CD4-positive, alpha-beta T cell treated with Interferon gamma for 1 hour (primary cell): ENCODE measurements at regions not wholly inside any gene's neighbourhood (a gene's known extent, or its start where the extent isn't known, plus 50 kb on each side); places are given as distances from the start of the nearest gene placed in this dataset.

Source experiments
- DNase-seq: peaks from one replicate; pipeline ENCODE4 v3.0.0-alpha.2; 2020

DNA sequence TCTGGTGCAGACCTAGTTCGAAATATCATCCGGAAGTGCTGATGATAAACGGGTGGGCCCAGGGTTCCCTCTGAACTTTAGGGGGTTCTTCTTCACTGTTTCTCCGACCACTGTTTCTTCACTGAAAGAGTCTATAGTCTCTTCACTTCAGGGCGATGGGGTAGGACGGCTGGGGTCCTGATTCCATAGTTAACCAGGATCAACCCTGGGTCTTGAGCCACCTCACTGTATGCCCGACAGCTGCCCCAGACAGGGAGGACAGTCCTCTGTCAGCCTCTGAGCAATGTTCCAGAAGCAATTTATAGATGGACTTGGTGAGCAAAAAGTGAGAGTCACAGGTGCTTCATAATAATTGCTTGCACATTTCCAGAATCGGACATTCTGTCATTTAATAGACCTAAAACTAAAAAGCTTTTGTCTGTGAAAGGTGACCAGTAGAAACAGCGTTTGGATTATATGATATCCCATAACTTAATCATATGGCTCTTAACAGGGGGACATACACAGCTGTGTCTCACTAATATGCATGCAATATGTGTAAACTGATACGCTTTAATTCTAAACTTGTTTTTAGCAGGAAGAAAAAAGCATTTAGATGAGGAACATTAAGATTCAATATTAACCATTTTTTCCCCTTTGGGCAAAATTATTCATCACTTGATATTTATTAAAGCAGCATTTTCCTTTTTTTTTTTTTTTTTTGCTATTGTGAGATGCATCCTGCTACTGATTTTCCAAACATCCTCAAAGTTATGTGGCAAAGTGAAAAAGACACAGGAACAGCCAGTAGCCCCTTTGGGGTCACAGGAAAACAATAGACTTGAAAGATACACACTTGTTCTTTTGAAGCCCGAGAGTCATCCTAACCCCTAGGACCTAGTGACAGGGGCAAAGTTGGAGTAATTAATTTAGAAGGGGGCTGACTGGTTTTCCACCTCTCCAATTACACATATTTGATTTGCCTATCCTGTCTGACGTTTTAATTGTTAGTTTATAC lies 277.0 kb downstream of the ZNF536 start:
- no peak for DNase-seq

- no peak for DNase-seq
These were observed 275.9 kb downstream of the ZNF536 start for GRCh38 chr19:30647891-30648720.

- no peak for DNase-seq
These were observed 274.6 kb downstream of the ZNF536 start for GRCh38 chr19:30646806-30647205.

DNA sequence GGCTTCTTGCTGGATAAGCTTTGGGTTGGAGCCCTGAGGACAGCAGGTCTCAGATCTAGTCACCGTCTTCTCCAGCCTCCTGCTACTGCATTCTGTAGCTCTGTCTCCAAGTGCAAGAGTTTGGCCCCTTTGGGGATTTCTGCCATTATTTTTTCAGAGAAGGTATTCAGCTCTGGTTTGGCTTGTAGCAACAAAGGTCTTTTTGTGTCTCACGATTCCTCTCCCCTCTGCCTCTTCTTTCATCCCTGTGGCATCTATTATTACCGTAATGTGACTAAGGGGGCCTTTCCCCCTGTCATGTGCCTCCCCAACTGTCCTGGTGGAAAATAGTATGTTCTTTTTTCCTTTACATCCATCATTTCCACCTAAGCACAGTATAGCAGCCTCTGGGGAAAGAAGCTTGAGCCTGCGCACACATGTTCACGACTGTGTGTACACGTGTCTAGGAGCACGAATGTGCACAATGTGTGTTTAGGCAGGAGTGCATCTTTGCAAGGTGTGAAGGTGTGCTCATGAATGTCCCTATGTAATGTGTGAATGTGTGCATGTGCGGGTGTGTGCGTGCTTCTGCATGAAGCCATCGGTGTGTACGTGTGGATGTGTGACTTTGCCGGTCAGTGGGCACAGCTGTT lies 273.9 kb downstream of the ZNF536 start:
- no peak for DNase-seq

- DNase-seq: no peak
These were observed 268.2 kb downstream of the ZNF536 start for GRCh38 chr19:30640252-30640965.

- no peak for DNase-seq
These were observed 266.7 kb downstream of the ZNF536 start for GRCh38 chr19:30638889-30639288.

DNA sequence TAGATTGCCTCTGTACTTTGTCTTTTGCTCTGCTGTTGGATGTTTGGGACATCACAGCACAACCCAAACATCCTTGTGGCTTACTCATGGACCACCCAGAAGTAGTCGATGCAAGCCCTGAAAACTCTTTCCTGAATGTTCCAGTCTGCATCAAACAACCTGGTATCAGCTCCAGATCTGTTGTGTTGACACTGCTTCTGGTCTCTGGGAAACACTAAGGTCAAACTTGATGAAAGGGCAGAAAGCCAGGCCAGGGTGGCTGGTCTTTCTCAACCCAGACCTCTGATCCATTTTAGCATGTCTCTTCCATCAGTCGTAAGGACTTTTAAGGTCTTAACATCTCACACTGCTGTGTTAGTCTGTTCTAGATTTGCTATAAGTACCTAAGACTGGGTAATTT lies 265.7 kb downstream of the ZNF536 start:
- no peak for DNase-seq

DNA sequence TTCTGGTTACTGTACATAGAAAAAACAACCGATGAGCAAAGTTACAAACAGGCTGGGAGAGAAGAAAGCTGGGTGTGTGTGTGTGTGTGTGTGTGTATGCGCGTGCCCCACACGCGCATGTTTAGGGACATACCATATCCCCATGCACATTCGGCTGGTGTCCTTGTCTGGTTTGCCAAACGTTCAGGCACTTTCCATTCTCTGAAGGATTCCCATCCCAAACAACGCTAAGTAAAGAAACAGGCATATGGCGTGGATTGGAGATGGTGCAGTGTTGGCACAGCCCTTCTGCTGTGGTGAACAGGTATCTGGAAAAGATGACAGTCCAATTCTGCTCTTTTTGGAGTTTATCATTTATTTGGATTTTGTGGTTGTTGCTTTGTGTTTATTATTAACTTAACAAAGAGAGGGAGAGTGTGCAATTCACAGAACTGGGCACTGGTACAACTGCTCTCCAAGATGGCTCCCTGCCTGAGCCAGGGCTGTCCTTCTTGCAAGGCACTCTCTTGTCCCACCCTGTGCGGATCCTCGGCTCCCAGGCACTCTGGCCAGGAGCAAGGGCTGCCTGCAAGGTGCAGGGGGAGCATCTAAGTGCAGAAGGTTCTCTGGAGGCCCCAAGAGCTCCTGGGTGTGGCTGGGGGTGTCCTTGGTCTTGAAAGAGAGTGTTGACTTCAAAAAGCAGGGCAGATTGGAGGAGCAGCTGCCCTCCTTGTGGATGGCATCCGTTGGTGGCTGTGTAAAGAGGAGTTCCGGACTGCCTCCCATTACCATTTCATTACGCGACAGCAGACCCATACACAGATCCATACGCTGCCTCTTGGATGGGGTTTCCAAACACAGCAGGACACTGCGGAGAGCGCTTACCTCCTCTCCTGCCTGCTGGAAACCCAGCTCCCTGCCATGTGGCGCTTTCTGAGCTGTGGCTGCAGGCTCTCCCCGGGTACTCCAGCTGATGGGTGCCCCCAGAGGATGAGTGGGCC lies 263.1 kb downstream of the ZNF536 start:
- no peak for DNase-seq

DNA sequence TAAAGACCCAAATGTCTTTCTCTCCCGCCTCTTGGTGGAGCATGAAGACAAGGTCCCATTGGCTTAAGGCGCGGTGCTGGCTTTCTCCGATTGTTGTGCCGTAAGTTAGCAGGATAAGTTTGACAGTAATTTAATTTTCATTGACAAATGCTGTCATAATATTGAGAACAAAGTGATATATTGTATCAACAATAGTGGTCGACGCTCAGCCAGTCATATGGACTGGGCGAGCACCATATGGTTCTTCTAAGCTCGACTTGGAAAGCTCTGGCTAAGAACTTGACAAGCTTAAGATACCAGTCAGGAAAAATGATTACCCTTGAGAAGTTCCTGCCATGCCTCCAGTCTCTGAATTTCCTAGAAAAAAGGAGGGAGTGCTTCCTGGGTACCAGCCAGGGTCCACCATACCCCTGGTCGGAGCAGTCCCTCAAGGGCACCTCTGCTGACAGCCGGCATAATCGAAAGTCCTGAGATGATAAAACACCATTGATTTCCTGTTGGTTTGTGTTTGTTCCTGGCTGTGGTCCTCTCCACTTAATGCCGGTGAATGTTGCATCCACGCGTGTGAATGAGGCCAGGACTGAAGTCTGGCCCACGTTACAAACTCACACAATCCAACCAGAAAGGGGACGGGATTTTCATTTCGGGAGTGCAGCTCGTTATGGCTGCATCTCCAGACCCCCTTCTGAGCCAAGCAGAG lies 262.1 kb downstream of the ZNF536 start:
- DNase-seq: no peak

DNA sequence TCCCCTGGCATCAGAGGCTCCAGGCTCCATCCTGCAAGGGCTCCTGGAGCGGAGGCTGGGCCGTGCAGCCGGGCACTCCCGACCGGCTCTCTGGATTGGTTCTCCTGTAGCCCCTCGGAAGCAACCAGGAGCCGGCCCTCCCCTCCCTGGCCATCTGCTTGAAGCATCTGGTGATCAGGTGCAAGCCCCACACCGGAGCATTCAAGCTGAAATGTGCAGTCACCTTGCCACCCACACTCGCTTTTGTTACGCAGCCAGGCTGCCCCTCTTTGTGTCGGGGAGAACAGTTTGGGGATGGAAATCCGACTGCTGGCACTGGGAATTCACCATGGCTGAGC lies 258.8 kb downstream of the ZNF536 start:
- DNase-seq: no peak

DNA sequence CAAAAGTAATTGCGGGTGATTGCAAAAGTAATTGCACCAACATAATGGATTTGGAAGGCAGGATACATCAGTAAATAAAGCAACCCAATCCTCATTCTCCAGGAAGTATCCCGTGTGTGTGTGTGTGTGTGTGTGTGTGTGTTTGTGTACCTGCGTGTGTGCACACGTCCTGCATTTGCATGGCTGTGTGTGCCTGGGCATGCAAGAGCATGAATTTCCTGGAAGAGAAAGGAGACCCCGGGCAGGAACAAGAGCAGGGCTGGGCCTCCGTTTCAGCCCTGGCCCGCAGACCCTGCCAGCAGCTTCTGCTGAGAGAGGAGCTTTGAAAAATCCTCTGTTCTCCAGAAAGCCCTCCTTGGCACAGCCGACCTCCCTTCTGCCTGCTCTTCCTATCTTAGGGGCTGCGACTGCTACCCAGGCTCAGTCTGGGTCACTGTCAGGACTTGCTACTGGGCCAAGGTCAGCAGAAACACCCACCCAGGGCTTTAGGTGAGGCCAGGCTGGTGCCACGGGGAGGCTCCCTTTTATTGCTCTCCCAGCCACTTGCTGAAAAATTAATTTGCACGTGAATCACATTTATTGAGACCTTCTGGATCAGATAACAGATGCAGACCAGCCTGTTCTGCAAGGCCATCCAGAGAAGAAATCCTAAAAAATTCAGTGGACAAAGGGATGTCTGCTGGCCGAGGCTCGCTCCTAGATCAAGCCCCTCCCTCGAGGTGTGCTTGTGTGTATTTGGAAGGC lies 258.3 kb downstream of the ZNF536 start:
- no peak for DNase-seq

DNA sequence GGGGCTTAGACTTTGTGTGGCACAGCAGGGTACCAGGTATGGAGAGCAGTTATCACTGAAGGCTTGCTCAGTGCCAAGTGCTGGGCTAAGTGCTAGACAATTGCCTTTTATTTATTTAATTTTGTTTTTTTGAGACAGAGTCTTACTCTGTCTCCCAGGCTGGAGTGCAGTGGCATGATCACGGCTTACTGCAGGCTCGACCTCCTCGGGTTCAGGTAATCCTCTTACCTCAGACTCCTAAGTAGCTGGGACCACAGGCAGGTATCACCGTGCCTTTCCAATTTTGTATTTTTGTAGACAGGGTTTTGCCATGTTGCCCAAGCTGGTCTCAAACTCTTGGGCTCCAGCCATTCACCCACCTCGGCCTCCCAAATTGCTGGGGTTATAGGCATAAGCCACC lies 256.9 kb downstream of the ZNF536 start:
- DNase-seq: no peak

DNA sequence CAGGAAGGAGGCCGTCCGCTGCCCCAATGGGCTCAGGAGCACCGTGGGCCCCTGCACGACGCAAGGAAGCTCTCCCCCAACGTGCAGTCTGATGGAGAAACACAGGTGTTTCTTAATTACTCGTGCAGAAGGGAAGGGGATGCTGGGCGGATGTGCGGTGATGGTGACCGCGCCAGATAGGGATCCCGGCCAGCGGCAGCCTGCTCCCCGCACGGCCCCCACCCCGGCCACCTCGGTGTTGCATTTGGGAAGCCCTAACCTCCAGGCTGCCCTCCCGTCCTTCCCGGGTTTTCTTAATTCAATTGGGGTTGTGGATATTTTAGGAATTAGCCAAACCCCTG lies 254.4 kb downstream of the ZNF536 start:
- no peak for DNase-seq

- DNase-seq: no peak
These were observed 253.9 kb downstream of the ZNF536 start for GRCh38 chr19:30625947-30626625.

- no peak for DNase-seq
These were observed 250.1 kb downstream of the ZNF536 start for GRCh38 chr19:30622276-30622675.

- no peak for DNase-seq
These were observed 249.2 kb downstream of the ZNF536 start for GRCh38 chr19:30621326-30621920.

GRCh38 chr19:30620354-30620753 lies 248.2 kb downstream of the ZNF536 start:
- DNase-seq: no peak

GRCh38 chr19:30609656-30610270 lies 237.6 kb downstream of the ZNF536 start:
- DNase-seq: no peak

DNA sequence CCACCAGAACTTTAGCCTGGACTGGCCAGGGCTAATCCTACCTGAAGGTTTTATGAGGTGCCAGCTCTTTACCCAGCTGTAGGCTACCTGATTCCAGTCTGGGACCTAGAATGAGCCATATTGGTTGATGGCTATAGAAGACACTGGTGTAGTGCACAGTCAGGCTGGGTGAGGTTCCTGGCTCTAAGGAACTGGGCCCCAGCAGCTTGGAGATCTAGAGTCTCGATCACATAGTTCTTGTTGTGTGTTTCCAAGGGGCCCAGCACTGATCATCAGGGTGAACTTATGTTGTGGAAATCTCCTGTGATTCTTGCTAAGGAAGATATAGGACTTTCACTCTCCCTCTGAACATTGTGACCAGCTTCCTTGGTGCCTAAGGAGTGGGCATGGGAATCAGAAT lies 236.3 kb downstream of the ZNF536 start:
- DNase-seq: no peak
